ENCODE measurements at regions not wholly inside any gene's neighbourhood (a gene's known extent, or its start where the extent isn't known, plus 50 kb on each side); places are given as distances from the start of the nearest gene placed in this dataset.

GRCh38 chr1:30449428-30450147 lies 273.8 kb downstream of the MATN1 start:
- DNase-seq (ENCODE audit: low read depth), result no peak
- no peak overlapping the region for H3K4me3 ChIP-seq (ENCODE audit: low read depth, low read length)
- no peak for TF ChIP-seq MAX (IDR thresholded peaks at IDR 0.05; ENCODE audit: low read depth, low read length)
- no peak for TF ChIP-seq MYC (IDR thresholded peaks at IDR 0.05; ENCODE audit: low read depth, low read length)
- TF ChIP-seq POLR2A (IDR thresholded peaks at IDR 0.05; ENCODE audit: extremely low read depth, insufficient read length), result no peak
- no peak for TF ChIP-seq CTCF (IDR thresholded peaks at IDR 0.05; ENCODE audit: low read depth, low read length)

- no peak for TF ChIP-seq MAX (IDR thresholded peaks at IDR 0.05; ENCODE audit: low read depth, low read length)
- no peak for TF ChIP-seq POLR2A (IDR thresholded peaks at IDR 0.05; ENCODE audit: extremely low read depth, insufficient read length)
- TF ChIP-seq MYC (IDR thresholded peaks at IDR 0.05; ENCODE audit: low read depth, low read length), result no peak
- no peak for TF ChIP-seq CTCF (IDR thresholded peaks at IDR 0.05; ENCODE audit: low read depth, low read length)
- no peak for DNase-seq (ENCODE audit: low read depth)
- H3K4me3 ChIP-seq (ENCODE audit: low read depth, low read length), result no peak overlapping the region
These were observed 274.4 kb downstream of the MATN1 start for GRCh38 chr1:30449003-30449402.

GRCh38 chr1:30447701-30448100 lies 275.7 kb downstream of the MATN1 start:
- TF ChIP-seq POLR2A (IDR thresholded peaks at IDR 0.05; ENCODE audit: extremely low read depth, insufficient read length) (no peak), MYC (IDR thresholded peaks at IDR 0.05; ENCODE audit: low read depth, low read length) (no peak), MAX (IDR thresholded peaks at IDR 0.05; ENCODE audit: low read depth, low read length) (no peak), CTCF (IDR thresholded peaks at IDR 0.05; ENCODE audit: low read depth, low read length) (no peak)
- DNase-seq (ENCODE audit: low read depth), result no peak
- H3K4me3 ChIP-seq (ENCODE audit: low read depth, low read length), result no peak overlapping the region

GRCh38 chr1:30447080-30447479 lies 276.3 kb downstream of the MATN1 start:
- no peak for DNase-seq (ENCODE audit: low read depth)
- TF ChIP-seq MYC (IDR thresholded peaks at IDR 0.05; ENCODE audit: low read depth, low read length) (no peak), POLR2A (IDR thresholded peaks at IDR 0.05; ENCODE audit: extremely low read depth, insufficient read length) (no peak), MAX (IDR thresholded peaks at IDR 0.05; ENCODE audit: low read depth, low read length) (no peak), CTCF (IDR thresholded peaks at IDR 0.05; ENCODE audit: low read depth, low read length) (no peak)

GRCh38 chr1:30446508-30446907 lies 276.9 kb downstream of the MATN1 start:
- no peak overlapping the region for H3K4me3 ChIP-seq (ENCODE audit: low read depth, low read length)
- no peak for TF ChIP-seq CTCF (IDR thresholded peaks at IDR 0.05; ENCODE audit: low read depth, low read length)
- no peak for TF ChIP-seq MAX (IDR thresholded peaks at IDR 0.05; ENCODE audit: low read depth, low read length)
- no peak for TF ChIP-seq MYC (IDR thresholded peaks at IDR 0.05; ENCODE audit: low read depth, low read length)
- TF ChIP-seq POLR2A (IDR thresholded peaks at IDR 0.05; ENCODE audit: extremely low read depth, insufficient read length), result no peak
- DNase-seq (ENCODE audit: low read depth), result no peak

More at GRCh38 chr1:30447080-30447479, 276.3 kb downstream of the MATN1 start:
- no peak overlapping the region for H3K4me3 ChIP-seq (ENCODE audit: low read depth, low read length)

Data from NB4 (cell line).